ENCODE measurements at regions not wholly inside any gene's neighbourhood (a gene's known extent, or its start where the extent isn't known, plus 50 kb on each side); places are given as distances from the start of the nearest gene placed in this dataset.

GRCh38 chr18:55819448-55819847 lies 231.5 kb upstream of the TCF4 start:
- no peak overlapping the region for H3K4me3 ChIP-seq (ENCODE audit: low read depth, low read length)

DNA sequence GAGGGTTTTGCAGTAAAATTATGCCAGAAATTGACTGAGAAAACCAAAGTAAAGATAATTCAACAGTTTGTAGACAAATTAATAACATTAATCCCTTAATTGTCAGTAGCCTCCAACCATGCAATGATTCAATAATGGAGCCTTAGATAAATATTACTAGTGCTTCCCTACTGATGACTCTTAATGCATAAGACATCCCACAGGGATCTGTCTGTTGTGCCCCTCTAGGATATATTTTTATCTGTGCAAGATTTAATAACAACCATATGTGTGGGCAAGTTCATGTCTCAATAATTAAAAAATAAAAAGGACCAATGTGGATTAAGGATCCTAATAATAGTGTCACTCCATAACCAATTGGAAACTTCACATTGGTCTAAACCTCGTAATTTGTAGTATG lies 230.3 kb upstream of the TCF4 start:
- H3K4me3 ChIP-seq (ENCODE audit: low read depth, low read length) = no peak overlapping the region

- H3K4me3 ChIP-seq (ENCODE audit: low read depth, low read length) = no peak overlapping the region
Observed at GRCh38 chr18:55811925-55812324, 223.9 kb upstream of the TCF4 start.

DNA sequence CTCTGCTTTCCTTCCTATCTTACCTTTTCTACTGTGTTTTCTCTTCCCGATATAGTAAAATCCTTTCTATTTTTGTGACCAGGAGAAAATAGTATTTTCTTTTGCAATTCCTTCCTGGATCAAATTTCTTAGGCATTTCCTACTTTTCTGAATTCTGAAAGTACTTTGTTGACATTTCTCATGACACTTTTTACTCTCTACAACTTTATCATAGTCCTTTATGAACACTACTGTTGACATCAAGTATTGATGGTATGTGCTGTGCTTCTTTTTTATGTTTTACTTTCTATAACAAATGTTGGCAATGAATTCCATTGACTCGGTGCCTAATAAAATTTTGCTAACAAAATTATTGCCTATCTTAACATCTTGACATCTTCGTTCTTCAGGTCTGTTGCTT lies 217.7 kb upstream of the TCF4 start:
- H3K4me3 ChIP-seq (ENCODE audit: low read depth, low read length) = no peak overlapping the region

DNA sequence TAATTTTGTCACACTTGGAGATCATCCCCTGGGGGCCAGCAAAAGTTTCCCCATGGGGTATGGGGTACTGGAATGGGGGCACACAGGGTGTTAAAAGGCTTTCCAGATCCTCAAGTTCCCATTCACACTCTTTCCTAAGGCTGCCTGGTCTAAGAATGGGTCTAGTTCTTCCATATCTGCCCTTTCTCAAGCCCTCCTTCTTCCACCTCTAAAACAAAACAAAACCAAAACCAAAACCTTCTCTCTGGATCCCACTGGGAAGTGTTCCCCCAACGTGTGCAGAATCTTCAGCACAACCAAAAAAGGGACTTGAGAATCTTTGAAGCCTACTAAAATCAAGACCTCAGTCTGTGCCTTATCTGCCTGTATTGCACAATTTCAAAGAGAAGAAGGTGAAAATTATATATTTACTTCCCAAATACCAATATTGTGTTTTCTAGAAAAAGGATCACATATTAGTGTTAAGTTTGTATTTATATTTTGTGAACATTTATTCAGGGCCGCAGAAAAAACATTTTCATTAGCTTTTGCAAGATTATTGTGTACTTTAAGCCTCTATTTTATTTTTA lies 207.2 kb upstream of the TCF4 start:
- no peak overlapping the region for H3K4me3 ChIP-seq (ENCODE audit: low read depth, low read length)

- no peak overlapping the region for H3K4me3 ChIP-seq (ENCODE audit: low read depth, low read length)
Observed at GRCh38 chr18:55794288-55795052, 206.5 kb upstream of the TCF4 start.

- no peak overlapping the region for H3K4me3 ChIP-seq (ENCODE audit: low read depth, low read length)
Observed at GRCh38 chr18:55790296-55790695, 202.3 kb upstream of the TCF4 start.

GRCh38 chr18:55787536-55788073 lies 199.6 kb upstream of the TCF4 start:
- H3K4me3 ChIP-seq (ENCODE audit: low read depth, low read length) = no peak overlapping the region

DNA sequence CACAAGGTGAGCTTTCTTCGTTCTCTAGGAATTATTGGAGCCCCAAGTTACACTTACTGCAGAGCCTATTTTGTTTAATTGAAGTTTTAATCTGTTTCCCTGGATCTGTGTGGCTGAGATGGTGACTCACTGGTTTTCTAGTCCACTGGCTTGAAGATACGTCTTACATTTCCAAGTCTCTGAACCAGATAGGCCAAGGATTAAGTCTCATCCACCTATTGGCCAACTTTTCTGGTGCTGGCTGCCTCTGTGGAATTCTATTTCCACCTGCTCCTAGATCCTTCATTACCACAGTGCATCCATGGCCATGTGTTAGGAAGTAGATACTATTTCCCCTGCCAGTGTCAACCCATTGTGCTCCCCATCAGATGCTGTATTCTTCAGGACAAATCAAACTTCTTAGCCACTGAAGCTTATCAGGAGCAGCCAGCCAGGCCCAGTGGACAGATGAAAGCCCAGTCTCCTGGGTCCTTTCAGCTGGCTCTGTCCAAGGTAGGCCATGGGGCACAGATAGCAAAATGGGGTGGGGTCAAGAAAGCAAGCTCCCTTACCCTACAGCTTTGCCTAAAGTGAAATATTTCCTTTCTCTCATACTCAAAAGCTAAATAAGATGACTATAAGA lies 198.8 kb upstream of the TCF4 start:
- H3K4me3 ChIP-seq (ENCODE audit: low read depth, low read length) = no peak overlapping the region

GRCh38 chr18:55783921-55784320 lies 195.9 kb upstream of the TCF4 start:
- no peak overlapping the region for H3K4me3 ChIP-seq (ENCODE audit: low read depth, low read length)

DNA sequence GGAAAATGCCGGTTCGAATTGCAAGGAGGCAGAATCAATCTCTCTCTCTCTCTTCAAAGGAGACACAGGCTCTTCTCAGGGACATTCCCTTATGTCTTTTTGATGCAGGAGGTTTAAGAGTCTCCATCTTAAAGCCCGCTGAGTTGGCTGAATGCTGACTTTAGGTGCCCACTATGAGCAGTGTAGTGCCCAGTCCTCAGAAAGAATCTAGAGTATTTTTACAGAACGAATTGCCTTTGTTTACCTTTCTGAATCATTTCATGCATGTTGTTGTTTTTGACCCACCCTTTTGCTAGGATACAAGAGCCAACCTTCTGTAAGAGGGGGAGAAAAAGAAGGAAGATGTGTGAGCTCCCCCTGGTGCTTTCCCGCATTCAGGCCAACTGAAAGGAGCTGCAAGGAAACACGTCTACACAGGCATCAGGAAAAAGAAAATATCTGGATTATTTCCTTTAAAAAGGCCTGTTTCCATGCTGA lies 193.5 kb upstream of the TCF4 start:
- no peak overlapping the region for H3K4me3 ChIP-seq (ENCODE audit: low read depth, low read length)

DNA sequence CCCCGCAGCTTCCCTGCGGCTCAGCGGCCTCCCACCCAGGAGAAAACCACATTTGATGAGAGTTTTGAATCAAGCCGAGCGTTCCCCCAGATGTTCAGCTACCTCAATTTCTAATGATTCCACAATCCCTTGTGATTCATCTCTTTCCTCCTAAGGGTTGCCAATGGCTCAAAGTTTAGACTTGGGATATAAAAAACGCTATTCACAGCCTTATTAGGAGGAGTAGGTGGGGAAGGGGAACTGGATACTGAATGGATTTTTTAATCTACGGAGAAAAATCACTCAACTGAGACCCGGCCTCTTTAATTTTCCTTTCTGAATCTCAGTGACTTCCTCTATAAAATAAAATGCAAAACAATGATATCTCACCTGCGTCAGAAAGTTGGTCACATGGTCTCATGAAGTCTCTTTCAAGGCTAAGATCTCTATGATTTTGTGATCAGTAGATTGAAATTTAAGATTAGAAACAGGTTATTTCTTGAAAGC lies 192.6 kb upstream of the TCF4 start:
- H3K4me3 ChIP-seq (ENCODE audit: low read depth, low read length) = no peak overlapping the region

- peak overlapping the region; percentile 51 for H3K4me3 ChIP-seq (ENCODE audit: low read depth, low read length)
Observed at GRCh38 chr18:55779691-55780585, 191.9 kb upstream of the TCF4 start.

- peak overlapping the region; percentile 51 for H3K4me3 ChIP-seq (ENCODE audit: low read depth, low read length)
Observed at GRCh38 chr18:55778788-55779690, 191.0 kb upstream of the TCF4 start.

DNA sequence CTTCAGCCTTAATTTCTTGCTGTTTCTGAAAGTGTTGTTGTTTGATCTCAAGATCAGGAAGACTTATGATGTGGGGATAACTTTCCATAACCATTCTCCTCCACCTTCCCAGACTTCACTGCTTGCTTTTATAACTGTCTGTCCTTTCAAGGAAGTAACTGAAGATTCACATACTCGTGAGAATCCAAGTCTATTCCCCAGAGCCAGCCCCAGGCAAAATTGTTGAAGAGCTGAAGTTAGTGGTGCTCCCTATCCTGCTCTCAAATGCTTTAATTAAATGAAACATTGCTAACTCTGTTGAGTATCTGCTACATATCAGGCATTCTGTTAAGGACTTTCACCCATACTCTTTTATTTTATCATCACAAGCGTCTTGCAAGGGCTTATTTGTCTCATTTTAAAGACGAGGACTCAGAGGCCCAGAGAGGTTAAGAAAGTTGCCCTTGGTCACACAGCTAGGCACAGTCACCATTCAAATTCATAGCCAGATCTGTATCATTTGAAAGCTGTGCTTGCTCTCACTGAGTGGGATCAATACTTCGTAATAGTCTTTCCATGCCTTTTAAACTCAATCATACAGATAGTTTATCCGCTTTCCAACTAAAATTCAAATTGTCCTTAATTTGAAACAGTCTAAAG lies 189.8 kb upstream of the TCF4 start:
- no peak overlapping the region for H3K4me3 ChIP-seq (ENCODE audit: low read depth, low read length)

DNA sequence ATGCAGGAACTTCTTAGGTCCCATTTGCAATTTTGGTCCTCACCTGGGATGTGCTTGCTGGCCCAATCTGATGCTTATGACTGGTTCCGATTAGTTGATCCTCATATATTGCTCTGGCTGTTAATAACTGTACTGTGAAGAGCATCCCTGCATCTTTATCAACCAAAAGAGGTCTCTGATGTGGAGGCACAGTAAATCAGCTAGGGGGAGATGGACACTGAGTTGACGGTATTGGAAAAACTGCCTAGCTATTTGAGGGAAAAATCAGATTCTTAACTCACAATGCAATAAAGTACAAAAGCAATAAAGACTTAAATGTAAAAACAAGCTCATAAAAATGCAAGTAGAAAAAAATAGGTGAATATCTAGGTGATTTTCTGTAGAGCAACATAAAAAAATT lies 188.0 kb upstream of the TCF4 start:
- H3K4me3 ChIP-seq (ENCODE audit: low read depth, low read length) = no peak overlapping the region

GRCh38 chr18:55774505-55774904 lies 186.5 kb upstream of the TCF4 start:
- H3K4me3 ChIP-seq (ENCODE audit: low read depth, low read length) = no peak overlapping the region

DNA sequence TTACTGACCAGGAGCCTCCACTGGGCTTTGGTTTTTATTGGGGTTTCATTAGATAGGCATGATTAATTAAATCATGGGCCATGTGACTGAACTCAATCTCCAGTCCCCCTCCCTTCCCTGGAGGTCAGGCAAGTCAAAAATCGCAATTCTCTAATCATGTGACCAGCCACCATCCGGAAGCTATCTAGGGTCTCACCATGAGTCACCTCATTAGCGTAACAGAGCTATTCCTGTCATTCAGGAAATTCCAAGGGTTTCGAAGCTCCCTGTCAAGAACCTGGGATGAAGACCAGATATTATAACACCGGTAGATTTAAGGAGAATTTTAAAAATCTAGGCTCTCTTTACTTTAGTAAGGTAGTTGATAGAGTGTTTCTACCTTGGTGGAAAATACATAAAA lies 180.3 kb upstream of the TCF4 start:
- no peak overlapping the region for H3K4me3 ChIP-seq (ENCODE audit: low read depth, low read length)

DNA sequence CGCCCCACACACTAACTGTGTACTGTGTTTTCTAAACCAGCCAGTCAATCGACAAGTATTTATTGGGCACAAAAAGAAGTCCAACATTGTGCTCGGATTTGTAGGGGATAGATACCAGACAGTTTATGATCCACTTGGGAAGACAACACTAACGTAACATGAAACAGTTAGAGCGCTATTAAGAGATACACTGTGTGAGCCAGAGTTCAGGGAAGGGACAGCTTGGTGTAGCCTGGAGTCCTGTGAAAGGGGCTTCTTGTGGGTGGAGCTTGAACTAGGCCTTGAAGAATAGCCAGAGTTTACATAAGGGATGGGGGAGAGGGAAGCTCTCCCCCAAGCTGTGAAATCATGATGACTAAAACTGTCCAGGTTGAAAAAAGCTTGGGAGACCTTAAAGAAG lies 176.4 kb upstream of the TCF4 start:
- no peak overlapping the region for H3K4me3 ChIP-seq (ENCODE audit: low read depth, low read length)
